ENCODE measurements at regions not wholly inside any gene's neighbourhood (a gene's known extent, or its start where the extent isn't known, plus 50 kb on each side); places are given as distances from the start of the nearest gene placed in this dataset.

DNA sequence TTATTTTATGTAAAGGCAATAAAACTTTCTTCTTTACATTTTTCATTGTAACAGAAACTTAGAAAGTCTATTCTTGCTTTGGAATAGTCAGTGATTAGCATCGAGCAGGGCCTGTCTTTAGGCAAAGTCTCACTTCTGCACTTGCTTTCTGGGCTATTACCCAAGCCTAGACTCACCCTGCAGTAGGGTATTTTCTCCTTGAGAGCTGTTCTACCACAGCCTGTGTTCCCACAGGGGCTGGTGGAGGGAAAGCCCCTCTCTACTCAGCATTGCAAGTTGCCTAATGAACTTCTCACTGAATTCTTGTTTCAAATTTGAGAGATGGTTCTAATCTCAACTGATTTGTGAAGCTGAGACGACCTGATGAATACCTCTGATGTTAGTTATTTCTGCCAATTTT lies 111.7 kb upstream of the KLHL14 start:
- Histone ChIP-seq H3K23ac (ENCODE audit: low read depth, low read length) (no peak overlapping the region), H2AFZ (replicated peaks; ENCODE audit: low read length, poor library complexity) (no peak overlapping the region), H3K14ac (replicated peaks; ENCODE audit: low read depth, low read length) (no peak overlapping the region), H3K36me3 (ENCODE audit: control insufficient read depth, insufficient read depth, low read length) (no peaks in the 10 kb centered on the region), H3K9me3 (ENCODE audit: control insufficient read depth, insufficient read depth, low read length) (no peaks in the 10 kb centered on the region), H2BK20ac (ENCODE audit: low read depth, low read length) (no peak overlapping the region), H3K79me1 (ENCODE audit: low read depth in 1 of 2, low read length in 2 of 2) (no peaks in the 10 kb centered on the region), H3K4me3 (ENCODE audit: insufficient read depth, low read depth, low read length) (no peak overlapping the region), H3K4me2 (ENCODE audit: low read depth, low read length) (no peak overlapping the region), H3K18ac (ENCODE audit: low read depth, low read length) (no peak overlapping the region), H3K4me1 (ENCODE audit: control insufficient read depth, insufficient read depth, low read length) (no peaks in the 10 kb centered on the region), H4K5ac (ENCODE audit: low read depth, low read length) (no peak overlapping the region), H3K27me3 (ENCODE audit: control insufficient read depth, insufficient read depth, low read length) (no peaks in the 10 kb centered on the region), H2BK120ac (ENCODE audit: low read depth, low read length) (no peak overlapping the region), H3K27ac (ENCODE audit: insufficient read depth, low read length) (no peak overlapping the region), H3K56ac (ENCODE audit: extremely low read depth, insufficient read depth, low read length) (no peak overlapping the region), H2AK5ac (ENCODE audit: low read depth, low read length) (no peak overlapping the region), H2BK15ac (ENCODE audit: low read depth, low read length) (no peak overlapping the region), H2BK5ac (ENCODE audit: low read depth, low read length, poor library complexity, severe bottlenecking) (no peak overlapping the region), H2AK9ac (replicated peaks; ENCODE audit: low read depth, low read length, poor library complexity) (no peak overlapping the region), H4K8ac (ENCODE audit: low read depth in 2 of 2, low read length in 2 of 2) (no peak overlapping the region), H3K9ac (ENCODE audit: low read depth, low read length) (no peak overlapping the region), H4K20me1 (ENCODE audit: insufficient read depth, low read length) (no peaks in the 10 kb centered on the region), H3K4ac (ENCODE audit: low read depth, low read length) (no peak overlapping the region), H3K9me1 (ENCODE audit: insufficient read depth, low read length) (no peaks in the 10 kb centered on the region), H4K91ac (ENCODE audit: insufficient read depth, low read depth, low read length) (no peak overlapping the region)
- ChIA-PET CTCF (no interaction called here), POLR2A (ENCODE audit: unreplicated experiment) (no interaction called here)
- dilution Hi-C loops (cut with HindIII; ENCODE audit: low sequenced_read_pairs, unreplicated experiment) (no loop called here), intact Hi-C loops (cut with micrococcal nuclease) (no loop called here), in situ Hi-C loops (cut with MboI; ENCODE audit: low sequenced_read_pairs) (no loop called here)
- BruUV-seq (replicated peaks) = no TSS peak
- TF ChIP-seq BHLHE40 (IDR thresholded peaks at IDR 0.05; ENCODE audit: low read depth, low read length) = no peak
- TF ChIP-seq NFE2L2 (IDR thresholded peaks at IDR 0.05; ENCODE audit: low read depth, low read length) = no peak
- no peak for TF ChIP-seq POLR2A (IDR thresholded peaks at IDR 0.05; ENCODE audit: low read depth, low read length)
- no peak for TF ChIP-seq FOS (IDR thresholded peaks at IDR 0.05; ENCODE audit: low read depth, low read length)
- no peak for TF ChIP-seq CEBPB (IDR thresholded peaks at IDR 0.05; ENCODE audit: low read depth, low read length)
- TF ChIP-seq, protein P1, sequence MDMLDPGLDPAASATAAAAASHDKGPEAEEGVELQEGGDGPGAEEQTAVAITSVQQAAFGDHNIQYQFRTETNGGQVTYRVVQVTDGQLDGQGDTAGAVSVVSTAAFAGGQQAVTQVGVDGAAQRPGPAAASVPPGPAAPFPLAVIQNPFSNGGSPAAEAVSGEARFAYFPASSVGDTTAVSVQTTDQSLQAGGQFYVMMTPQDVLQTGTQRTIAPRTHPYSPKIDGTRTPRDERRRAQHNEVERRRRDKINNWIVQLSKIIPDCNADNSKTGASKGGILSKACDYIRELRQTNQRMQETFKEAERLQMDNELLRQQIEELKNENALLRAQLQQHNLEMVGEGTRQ (IDR thresholded peaks at IDR 0.05; ENCODE audit: low read depth, low read length) = no peak
- TF ChIP-seq CTCF (conservative IDR thresholded peaks at IDR 0.05; ENCODE audit: low read depth, low read length) = no peak
- no peak for TF ChIP-seq MAZ (IDR thresholded peaks at IDR 0.05; ENCODE audit: borderline replicate concordance, low read depth, low read length)
- TF ChIP-seq MAFK (IDR thresholded peaks at IDR 0.05; ENCODE audit: low read depth, low read length) = no peak
- TF ChIP-seq CHD1 (IDR thresholded peaks at IDR 0.05; ENCODE audit: low read depth, low read length) = no peak
- no peak for TF ChIP-seq RFX5 (IDR thresholded peaks at IDR 0.05; ENCODE audit: low read depth, low read length)
- TF ChIP-seq RCOR1 (IDR thresholded peaks at IDR 0.05; ENCODE audit: insufficient replicate concordance, low read length) = no peak
- no peak for TF ChIP-seq RAD21 (IDR thresholded peaks at IDR 0.05; ENCODE audit: low read length)
- no peak for TF ChIP-seq SMC3 (IDR thresholded peaks at IDR 0.05; ENCODE audit: low read depth, low read length)
- DNase-seq (no peak), ATAC-seq (ENCODE audit: low read depth) (no peak)
- WGBS, 2 experiments (ENCODE audit: extremely low coverage in 2 of 2, insufficient read length in 1 of 2) = no CpG with 5 or more reads among the region's 2 CpGs

Measured in IMR-90 (cell line).